GM12865 (cell line): ENCODE measurements at regions not wholly inside any gene's neighbourhood (a gene's known extent, or its start where the extent isn't known, plus 50 kb on each side); places are given as distances from the start of the nearest gene placed in this dataset.
A peak's percentile ranks its signal among the peaks of the same experiment; 100 is the strongest.

ENCODE experiments used
- DNase-seq: peaks from one replicate; pipeline ENCODE4 v3.0.0; 2010; ENCODE audit warnings: low read depth
- H3K4me3 ChIP-seq: 2 replicates; pipeline ENCODE4 v1.5.1; 2011; ENCODE audit warnings: mild to moderate bottlenecking, low read depth, low read length, control low read depth
- TF ChIP-seq, protein P1 (sequence below): IDR thresholded peaks from 2 replicates; pipeline ENCODE4 v1.5.1; 2011; ENCODE audit warnings: low read length, control low read depth, low read depth, inconsistent platforms; ENCODE audit not compliant: insufficient read depth; ENCODE audit errors: missing control alignments

- DNase-seq: no peak
- no peak overlapping the region for H3K4me3 ChIP-seq
- TF ChIP-seq, protein P1, sequence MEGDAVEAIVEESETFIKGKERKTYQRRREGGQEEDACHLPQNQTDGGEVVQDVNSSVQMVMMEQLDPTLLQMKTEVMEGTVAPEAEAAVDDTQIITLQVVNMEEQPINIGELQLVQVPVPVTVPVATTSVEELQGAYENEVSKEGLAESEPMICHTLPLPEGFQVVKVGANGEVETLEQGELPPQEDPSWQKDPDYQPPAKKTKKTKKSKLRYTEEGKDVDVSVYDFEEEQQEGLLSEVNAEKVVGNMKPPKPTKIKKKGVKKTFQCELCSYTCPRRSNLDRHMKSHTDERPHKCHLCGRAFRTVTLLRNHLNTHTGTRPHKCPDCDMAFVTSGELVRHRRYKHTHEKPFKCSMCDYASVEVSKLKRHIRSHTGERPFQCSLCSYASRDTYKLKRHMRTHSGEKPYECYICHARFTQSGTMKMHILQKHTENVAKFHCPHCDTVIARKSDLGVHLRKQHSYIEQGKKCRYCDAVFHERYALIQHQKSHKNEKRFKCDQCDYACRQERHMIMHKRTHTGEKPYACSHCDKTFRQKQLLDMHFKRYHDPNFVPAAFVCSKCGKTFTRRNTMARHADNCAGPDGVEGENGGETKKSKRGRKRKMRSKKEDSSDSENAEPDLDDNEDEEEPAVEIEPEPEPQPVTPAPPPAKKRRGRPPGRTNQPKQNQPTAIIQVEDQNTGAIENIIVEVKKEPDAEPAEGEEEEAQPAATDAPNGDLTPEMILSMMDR: no peak
Observed at GRCh38 chr3:27535809-27536392, 51.7 kb upstream of the SLC4A7 start.

DNA sequence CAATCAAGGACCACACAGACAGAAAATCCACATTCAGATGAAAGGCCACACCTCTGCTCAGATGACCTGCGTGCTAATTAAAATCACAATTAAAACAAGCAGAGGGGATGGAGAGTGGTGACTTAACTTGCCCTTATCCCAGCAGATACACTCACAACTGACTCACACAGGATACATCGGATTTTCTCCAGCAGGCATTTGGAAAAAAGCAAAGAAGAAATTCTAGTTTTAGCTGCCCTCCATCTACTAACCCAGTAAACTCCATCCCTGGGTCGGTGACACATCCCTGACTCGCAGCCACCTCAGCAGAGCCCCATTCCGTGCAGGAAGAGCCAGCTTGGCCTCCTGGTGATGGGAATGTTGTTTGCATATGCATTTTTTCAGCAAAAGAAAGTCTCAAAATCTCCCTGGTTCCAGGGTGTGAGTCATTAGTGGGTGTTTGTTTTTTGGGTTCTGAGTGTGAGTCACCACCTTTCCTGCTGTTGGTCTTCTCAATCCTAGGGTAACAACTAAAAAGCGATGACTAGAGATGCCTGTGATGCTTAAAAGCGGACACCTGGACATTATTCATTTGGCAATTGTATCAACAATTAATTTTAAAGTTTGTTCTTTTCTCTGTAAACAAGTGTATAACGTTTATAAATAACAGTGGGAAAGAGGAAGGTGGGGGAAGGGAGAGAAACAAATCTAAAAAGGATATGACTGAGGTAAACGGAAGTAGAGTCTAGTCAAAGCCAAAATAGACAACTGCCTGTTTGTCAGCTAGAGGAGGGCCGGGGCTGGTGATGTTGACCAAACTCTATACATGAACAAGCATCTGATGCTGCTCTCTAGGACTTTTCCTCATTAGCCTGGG, 49.8 kb upstream of the SLC4A7 start:
- H3K4me3 ChIP-seq: no peak overlapping the region
- DNase-seq: peak; percentile 79
- TF ChIP-seq, protein P1: no peak
